Left renal pelvis (tissue), 4 donors: ENCODE measurements at regions not wholly inside any gene's neighbourhood (a gene's known extent, or its start where the extent isn't known, plus 50 kb on each side); places are given as distances from the start of the nearest gene placed in this dataset.

Source experiments
- DNase-seq, 4 donors: peaks; one replicate each; pipeline ENCODE4 v3.0.0-alpha.2; 2013; ENCODE audit warnings: low read depth in 4 of 4, low spot score in 3 of 4

- DNase-seq, result no peak
These were observed 103.8 kb upstream of the MED13L start for GRCh38 chr12:116381240-116381743.

GRCh38 chr12:116381744-116382685 lies 104.5 kb upstream of the MED13L start:
- no peak for DNase-seq

- no peak for DNase-seq
These were observed 105.4 kb upstream of the MED13L start for GRCh38 chr12:116382686-116383530.

DNA sequence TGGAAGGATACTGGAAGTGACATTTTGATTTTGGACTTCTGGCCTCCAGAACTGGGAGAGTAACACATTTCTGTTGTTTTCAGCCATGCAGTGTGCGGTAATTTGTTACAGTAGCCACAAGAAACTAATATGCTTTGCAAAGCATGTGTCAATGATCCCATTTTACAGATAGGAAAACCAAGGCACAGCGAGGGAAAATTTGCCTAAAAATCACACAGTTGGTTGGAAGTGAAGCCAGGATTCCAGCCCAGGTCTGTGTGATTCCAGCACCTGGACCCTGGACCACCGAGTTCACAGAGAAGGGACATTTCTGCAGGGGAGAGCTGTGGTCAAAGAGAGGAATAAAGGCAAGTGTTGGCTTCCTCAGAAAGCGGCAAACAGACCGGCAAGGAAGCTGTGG lies 106.7 kb upstream of the MED13L start:
- DNase-seq, result no peak

DNA sequence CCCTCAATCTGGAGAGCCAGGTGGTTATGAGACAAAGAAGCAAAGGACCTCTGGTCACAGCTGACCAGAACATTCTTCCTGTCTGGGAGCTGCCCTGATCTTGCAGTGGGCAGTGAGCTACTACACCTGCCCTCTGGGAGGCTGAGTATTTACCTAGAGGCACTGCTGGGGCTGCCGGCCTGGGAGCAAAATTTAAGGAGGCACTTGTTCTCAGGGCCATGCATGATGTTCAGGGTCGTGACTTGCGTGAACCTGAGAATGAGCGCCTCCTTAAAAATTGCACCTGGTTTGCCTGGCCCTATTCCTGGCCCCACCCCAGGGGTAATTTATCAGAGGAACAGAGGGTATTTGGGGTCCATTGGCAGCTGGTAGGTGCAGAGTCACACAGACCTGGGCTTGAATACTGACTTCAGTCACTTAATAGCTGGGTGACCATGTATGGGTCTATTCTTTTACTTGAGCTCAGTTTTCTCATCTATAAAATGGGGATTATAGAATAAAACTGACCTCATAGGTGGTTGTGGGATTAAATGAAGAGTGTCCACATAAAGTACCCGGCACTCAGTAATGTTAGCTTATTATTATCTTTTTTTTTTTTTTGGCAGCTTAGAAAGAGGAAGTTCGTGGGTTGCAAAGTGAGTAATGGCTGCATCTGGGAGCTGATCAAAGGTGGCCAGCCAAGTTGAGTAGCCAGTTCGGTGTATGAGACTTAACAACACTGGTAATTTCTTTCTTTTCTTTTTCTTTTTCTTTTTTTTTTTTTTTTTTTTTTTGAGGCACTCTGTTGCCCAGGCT lies 107.4 kb upstream of the MED13L start:
- no peak for DNase-seq

- DNase-seq, result no peak
These were observed 108.2 kb upstream of the MED13L start for GRCh38 chr12:116385486-116386217.

DNA sequence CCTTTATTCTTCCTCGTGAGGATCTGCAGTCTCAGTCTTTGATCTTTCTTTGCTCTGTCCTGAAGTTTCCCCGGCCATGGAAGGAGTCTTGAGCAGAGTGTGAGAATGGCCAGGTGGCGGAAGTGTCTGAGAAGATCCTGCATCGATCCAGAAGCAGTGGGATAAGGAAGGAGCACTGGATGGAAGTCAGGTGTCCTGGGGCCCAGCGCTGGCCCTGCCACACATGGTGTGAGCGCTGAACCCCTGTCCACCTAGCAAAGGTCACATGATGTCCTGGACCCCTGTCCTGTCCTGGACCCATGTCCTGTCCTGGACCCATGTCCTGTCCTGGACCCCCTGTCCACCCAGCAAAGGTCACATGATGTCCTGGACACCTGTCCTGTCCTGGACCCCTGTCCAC lies 111.8 kb upstream of the MED13L start:
- no peak for DNase-seq

- no peak for DNase-seq
These were observed 112.5 kb upstream of the MED13L start for GRCh38 chr12:116389990-116390389.

DNA sequence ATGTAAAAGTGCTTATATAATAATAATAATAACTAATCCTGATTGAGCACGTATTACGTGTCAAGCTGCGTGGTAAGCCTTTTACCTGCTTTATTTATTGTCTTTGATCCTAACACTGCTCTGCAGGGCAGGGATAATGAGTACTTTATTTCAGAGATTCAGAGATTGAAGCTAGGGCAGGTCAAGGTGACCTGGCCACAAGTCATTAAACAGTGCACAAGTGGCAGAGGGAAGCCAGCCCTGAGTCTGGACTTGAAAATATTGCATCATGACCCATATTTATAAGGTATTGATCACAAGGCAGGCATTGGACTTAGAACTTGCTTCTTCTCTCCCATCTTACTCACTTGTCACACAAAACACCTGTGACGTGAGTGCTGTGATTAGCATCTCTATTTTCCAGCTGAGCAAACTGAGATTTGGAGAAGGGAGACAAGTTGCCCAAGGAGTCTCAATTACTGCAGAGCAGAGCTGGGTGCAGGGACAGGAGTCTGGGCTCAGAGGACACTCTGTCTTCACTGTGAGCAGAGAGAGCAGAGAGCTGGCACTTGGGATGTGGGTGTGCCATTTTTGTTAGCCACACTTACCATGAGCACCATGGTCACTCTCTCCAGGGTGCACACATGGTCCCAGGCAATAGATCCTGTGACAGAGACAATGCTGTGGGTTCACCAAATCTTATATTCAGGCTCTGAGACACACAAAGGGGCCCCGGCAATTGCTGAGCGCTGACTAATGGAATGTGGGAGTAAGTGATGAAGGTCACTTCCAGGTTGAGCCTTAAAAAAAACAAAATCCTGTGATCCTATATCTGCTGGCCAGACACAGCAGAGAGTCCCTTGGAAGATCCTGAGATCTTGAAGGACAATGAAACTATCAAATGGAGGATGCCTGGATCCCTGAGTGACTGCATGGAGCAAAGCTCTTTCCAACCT lies 113.2 kb upstream of the MED13L start:
- DNase-seq, result no peak

DNA sequence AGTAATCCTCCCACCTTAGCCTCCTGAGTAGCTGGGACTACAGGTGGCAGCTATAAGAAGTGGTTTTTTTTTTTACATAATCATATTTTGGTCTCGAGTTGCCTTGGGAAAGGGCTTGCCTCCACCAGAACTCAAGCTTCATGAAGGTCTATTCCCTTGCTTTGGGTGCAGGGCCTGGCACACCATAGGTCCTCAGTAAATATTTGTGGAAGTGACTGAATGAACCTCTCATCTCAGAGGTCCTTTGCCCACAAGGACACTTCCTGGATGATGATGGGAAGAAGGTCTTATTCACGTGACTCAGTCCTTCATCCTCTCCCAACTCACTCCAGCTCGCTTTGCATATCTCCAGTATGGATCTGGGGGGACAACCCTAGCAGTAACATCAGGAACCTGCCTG lies 114.0 kb upstream of the MED13L start:
- no peak for DNase-seq

- no peak for DNase-seq
These were observed 114.6 kb upstream of the MED13L start for GRCh38 chr12:116392061-116392460.

DNA sequence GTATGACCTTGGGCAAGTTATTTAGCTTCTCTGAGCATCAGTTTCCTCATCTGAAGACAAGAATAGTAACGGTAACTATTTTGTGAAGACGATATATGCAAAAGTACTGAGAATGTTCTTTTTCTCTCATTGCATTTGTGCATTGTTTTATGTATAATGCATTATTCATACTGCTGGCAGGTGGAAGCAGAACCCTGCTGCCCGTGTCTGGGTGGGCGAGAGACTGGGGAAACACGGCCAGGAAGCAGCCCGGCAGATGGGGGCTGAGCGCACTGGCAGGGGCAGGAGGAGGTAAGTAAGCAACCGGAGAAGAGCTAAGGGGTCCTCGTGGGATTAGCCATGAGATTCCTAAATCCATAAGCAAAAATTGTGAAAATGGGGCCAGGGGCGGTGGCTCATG lies 115.8 kb upstream of the MED13L start:
- no peak for DNase-seq

DNA sequence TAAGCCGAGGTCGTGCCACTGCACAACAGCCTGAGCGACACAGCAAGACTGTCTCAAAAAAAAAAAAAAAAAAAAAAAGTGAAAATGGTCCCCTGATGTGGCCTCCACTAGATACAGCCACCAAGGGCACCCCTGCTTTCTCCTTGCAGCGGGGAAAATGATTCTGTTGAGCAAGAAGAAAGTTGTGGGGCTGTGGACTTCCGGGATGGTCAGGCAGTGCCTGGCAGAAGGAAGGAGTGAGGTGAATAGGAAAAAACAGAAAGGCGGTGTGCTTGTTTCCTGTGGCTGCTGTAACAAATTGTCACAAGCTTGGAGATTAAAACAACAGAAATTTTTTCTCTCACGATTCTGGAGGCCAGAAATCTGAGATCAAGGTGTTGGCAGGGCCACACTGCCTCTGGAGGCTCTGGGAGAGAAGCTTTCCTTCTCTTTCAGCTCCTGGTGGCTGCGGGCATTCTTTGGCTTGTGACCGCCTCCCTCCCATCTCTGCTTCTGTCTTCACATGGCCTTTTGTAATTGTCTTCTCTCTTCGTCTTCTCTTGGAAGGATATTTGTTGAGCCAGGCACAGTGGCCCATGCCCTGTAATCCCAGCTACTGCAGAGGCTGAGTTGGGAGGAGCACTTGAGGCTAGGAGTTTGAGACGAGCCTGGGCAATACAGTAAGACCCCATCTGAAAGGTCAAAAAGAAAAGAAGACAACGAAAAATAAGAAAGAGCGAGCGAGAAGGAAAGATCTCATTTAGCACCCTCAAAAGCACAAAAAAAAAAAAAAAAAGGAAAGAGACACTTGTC lies 116.6 kb upstream of the MED13L start:
- DNase-seq, result no peak

- no peak for DNase-seq
These were observed 117.9 kb upstream of the MED13L start for GRCh38 chr12:116395396-116395795.

DNA sequence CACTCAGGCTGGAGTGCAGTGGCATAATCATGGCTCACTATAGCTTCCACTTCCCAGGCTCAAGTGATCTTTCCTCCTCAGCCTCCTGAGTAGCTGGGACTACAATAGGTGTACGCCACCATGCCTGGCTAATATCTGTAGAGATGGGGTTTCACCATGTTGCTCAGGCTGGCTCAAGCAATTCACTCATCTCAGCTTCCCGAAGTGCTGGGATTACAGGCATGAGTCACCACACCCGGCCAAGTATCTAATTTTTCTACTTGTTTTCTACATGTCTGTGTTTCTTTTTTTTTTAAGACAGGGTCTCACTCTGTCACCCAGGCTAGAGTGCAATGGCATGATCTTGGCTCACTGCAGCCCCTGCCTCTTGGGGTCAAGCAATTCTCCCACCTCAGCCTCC lies 119.7 kb upstream of the MED13L start:
- DNase-seq, result no peak

GRCh38 chr12:116398193-116398592 lies 120.7 kb upstream of the MED13L start:
- no peak for DNase-seq

- DNase-seq, result no peak
These were observed 121.6 kb upstream of the MED13L start for GRCh38 chr12:116399055-116399454.
